Central memory CD4-positive, alpha-beta T cell (primary cell): ENCODE measurements at regions not wholly inside any gene's neighbourhood (a gene's known extent, or its start where the extent isn't known, plus 50 kb on each side); places are given as distances from the start of the nearest gene placed in this dataset.
"Not testable (repeated sequence)": the region's sequence is repeated elsewhere in the genome, so short reads cannot be mapped to it uniquely, and the experiment has no call there.

Experiments
- DNase-seq: peaks from one replicate; pipeline ENCODE4 v3.0.0; 2022

- DNase-seq: no peak
Observed at GRCh38 chr10:23777153-23777552, 338.3 kb downstream of the OTUD1 start.

- no peak for DNase-seq
Observed at GRCh38 chr10:23779301-23779700, 340.4 kb downstream of the OTUD1 start.

GRCh38 chr10:23780331-23780730 is 341.5 kb downstream of the OTUD1 start:
- no peak for DNase-seq

GRCh38 chr10:23786594-23786993 is 347.7 kb downstream of the OTUD1 start:
- DNase-seq: no peak

GRCh38 chr10:23793577-23793976 is 354.7 kb downstream of the OTUD1 start:
- no peak for DNase-seq

GRCh38 chr10:23797452-23797851 is 358.6 kb downstream of the OTUD1 start:
- not testable (repeated sequence) for DNase-seq

GRCh38 chr10:23804125-23804524 is 365.2 kb downstream of the OTUD1 start:
- no peak for DNase-seq

GRCh38 chr10:23813687-23814086 is 374.8 kb downstream of the OTUD1 start:
- DNase-seq: no peak

- no peak for DNase-seq
Observed at GRCh38 chr10:23818484-23818883, 379.6 kb downstream of the OTUD1 start.

- DNase-seq: no peak
Observed at GRCh38 chr10:23820792-23821191, 381.9 kb downstream of the OTUD1 start.

GRCh38 chr10:23824822-23825221 is 384.1 kb upstream of the KIAA1217 start:
- no peak for DNase-seq

GRCh38 chr10:23826421-23826820 is 382.5 kb upstream of the KIAA1217 start:
- DNase-seq: no peak

GRCh38 chr10:23829556-23829955 is 379.4 kb upstream of the KIAA1217 start:
- no peak for DNase-seq

- DNase-seq: no peak
Observed at GRCh38 chr10:23834091-23834490, 374.8 kb upstream of the KIAA1217 start.

GRCh38 chr10:23850631-23851030 is 358.3 kb upstream of the KIAA1217 start:
- DNase-seq: no peak

GRCh38 chr10:23859598-23859997 is 349.3 kb upstream of the KIAA1217 start:
- DNase-seq: no peak

GRCh38 chr10:23864631-23865147 is 344.2 kb upstream of the KIAA1217 start:
- no peak for DNase-seq

- not testable (repeated sequence) for DNase-seq
Observed at GRCh38 chr10:23866985-23867384, 342.0 kb upstream of the KIAA1217 start.

- no peak for DNase-seq
Observed at GRCh38 chr10:23868121-23868520, 340.8 kb upstream of the KIAA1217 start.

GRCh38 chr10:23869548-23869947 is 339.4 kb upstream of the KIAA1217 start:
- no peak for DNase-seq

- no peak for DNase-seq
Observed at GRCh38 chr10:23869996-23870395, 338.9 kb upstream of the KIAA1217 start.

GRCh38 chr10:23870651-23871610 is 338.0 kb upstream of the KIAA1217 start:
- DNase-seq: no peak

GRCh38 chr10:23872290-23872689 is 336.6 kb upstream of the KIAA1217 start:
- DNase-seq: no peak

GRCh38 chr10:23877791-23878320 is 331.1 kb upstream of the KIAA1217 start:
- no peak for DNase-seq
